NCI-H2107 (cell line): ENCODE measurements at regions not wholly inside any gene's neighbourhood (a gene's known extent, or its start where the extent isn't known, plus 50 kb on each side); places are given as distances from the start of the nearest gene placed in this dataset.

Experiments used
- DNase-seq: peaks from one replicate; lab custom pipeline; 2025; lab: John Stamatoyannopoulos, UW

DNA sequence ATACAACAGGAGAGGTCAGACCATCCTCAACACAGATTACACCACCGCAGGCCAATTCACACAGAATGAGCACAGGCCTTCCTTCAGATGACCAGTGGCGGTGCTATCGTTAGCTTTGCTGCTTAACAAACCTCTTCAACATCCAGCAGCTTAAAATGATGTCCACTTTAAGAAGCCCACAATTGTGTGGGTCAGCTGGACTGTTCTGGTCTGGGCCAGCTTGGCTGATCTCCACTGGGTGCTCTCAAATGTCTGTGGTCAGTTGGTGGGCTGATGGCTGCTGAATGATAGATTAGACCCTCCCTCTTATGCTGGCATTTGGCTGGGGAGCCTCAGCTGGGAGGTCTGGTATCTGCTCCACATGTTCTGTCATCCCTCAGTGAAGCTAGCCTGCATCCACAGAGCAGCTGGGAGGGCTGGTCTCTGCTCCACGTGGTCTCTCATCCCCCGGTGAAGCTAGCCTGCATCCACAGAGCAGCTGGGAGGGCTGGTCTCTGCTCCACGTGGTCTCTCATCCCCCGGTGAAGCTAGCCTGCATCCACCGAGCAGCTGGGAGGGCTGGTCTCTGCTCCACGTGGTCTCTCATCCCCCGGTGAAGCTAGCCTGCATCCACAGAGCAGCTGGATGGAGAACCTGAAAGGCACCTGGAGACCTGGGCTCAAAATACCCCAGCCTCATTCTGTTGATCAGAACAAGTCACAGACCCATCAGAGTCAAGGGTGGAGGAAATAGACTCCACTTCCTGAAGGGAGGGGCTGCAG, 203.6 kb upstream of the DIO3 start:
- DNase-seq, result no peak

GRCh38 chr14:101358320-101359125, 202.8 kb upstream of the DIO3 start:
- DNase-seq, result no peak

DNA sequence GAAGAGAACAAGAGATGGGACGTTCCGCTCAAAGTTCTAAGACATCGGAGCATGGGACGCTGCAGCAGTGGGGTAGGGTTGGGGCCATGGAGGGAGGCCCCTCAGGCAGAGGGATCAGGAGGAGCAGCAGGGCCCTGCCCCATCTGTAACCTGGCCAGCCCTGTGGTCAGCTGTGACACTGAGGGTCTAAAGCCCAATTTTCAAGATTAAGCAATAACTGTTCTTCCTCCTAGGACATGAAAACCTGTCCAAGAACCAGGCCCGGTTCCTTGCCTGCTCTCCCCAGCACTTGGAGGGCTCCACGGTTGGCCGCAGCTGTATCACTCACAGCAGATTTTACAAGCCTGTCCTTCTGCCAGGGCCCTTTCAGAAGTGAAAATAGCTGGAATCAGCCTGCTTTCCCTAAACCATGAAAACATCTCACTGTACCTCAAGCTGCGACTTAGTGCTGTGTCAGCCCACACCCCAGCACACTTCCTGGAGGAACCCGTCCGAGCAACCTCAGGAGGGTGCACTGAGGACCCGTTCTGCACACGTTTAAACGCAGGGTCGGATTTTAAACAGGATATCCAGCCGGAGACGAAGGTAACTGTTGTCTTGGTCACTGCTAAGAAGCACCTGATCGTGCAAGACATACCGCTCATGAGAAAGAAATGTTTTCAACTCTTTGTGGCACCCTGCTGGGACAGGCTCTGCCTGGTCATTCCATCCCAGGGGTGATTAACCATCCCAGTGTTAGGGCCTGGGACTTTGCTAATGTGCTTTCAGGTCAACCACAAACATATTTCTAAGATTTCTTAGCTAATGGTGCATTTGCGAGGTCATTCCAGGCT, 201.9 kb upstream of the DIO3 start:
- DNase-seq, result no peak

DNA sequence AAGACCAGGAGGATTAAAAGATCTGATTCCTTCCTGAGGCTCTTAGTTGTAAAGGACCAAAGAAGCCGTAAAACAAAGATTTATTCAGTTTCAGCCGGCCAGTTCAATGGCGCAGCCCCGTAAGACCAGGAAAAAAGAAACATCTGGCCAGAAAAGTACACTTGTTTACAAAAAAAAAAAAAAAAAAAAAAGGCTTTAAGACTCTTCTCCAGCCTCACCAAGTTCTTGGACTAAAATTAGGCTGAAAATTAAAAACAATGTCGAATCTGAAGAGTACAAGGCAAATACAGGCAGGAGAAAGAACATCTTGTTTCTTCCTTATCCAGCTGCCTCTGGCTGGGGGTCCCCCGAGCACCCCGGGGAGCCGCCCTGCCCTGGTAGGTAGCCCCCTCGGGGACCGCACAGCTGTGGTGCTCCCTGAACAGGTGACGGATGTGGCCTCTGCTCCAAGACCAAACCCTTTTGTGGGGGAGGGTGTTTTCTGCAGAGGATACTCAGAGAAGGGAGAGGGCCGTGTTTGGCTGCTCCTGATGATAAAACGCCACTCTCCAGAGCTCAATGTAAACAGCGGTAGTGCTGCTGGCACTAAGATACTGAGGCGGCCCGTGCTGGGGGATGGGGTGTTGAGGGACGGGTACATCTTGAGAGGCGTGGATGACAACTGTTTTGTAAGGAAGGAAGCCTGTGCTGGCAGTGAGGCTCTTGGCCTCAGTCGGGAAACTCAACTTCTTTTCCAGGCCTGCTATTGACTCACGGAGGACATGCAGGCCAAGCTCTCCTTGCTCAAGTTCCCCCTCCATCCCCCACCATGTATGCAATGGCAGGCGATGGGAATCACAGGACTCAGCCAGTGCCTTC, 201.0 kb upstream of the DIO3 start:
- DNase-seq, result no peak

DNA sequence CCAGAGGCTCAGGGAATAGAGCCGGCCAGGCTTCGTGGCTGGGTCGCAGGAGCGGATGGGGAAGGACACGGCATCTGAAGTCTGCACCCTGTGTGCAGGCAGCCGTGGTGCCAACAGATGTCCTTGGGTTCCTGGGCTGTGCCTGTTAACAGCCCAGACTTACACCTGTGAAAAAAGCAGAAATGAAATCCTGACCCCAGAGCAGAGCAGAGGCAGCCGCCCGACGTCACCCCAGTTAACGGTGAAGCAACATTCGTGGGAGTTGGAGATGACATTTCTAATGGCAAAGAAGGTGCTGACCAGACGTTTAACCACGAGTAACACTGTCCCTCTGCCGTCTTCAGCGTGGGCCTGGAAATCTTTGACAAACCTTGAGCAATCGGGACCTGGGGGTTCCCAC, 200.3 kb upstream of the DIO3 start:
- no peak for DNase-seq

- no peak for DNase-seq
Measured at GRCh38 chr14:101361451-101362433, 199.6 kb upstream of the DIO3 start.

DNA sequence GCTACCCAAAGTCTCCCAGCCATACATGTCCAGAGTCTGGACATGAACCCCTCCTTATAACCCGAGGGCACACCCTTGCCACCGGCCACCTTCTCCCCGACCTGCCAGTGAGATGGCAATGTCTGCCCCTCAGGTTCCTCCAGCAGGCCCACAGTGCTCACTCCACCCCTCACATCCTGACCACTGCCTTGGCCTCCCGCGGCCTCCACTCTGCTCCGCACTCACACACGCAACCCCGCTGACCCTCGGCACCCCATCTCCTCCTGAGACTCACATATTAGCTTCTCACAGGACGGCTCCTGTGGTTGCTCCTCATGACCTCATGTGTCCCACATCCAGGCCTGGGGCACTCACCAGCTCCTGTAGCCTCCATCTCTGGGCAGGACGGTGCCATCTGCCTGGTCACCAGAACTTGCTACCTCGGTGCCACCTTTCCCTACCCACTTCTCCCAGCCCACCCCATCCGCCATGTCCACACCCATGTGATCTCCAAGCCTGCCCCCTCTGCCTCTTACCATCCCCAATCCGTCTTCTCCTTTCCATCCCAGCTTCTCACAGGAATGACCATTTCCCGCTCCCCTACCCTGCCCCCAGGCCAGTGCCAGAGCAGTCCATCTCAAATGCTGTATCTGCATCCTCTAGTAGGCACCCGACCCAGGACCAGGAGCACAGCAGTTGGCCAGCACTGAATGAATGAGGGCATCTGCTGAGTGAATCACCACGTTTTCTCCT, 198.6 kb upstream of the DIO3 start:
- no peak for DNase-seq

GRCh38 chr14:101363261-101363555, 198.1 kb upstream of the DIO3 start:
- no peak for DNase-seq

DNA sequence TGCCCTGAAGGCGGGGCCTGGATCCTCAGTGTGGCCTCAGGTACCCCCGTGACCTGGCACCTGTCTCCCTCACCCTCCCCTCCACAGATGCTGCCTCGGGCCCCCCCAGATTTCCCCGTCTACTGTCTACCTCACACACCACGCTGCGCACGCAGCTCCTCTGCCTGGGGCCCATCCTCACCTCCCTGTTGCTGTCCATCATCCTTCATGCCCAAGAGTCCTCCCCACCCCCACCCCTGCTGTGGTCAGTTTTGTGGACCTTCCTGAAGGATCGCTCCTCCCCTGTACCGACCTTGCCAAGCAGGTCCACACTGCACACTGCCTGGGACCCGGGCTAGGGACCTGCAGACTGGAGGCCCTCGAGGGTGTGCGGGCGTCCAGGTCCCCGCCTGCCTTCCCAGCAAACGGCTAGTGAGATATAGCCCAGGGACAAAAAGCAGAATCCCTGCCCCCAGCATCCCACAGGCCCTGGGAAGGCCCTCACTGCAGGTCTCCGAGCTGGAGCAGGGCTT, 197.4 kb upstream of the DIO3 start:
- DNase-seq, result no peak

DNA sequence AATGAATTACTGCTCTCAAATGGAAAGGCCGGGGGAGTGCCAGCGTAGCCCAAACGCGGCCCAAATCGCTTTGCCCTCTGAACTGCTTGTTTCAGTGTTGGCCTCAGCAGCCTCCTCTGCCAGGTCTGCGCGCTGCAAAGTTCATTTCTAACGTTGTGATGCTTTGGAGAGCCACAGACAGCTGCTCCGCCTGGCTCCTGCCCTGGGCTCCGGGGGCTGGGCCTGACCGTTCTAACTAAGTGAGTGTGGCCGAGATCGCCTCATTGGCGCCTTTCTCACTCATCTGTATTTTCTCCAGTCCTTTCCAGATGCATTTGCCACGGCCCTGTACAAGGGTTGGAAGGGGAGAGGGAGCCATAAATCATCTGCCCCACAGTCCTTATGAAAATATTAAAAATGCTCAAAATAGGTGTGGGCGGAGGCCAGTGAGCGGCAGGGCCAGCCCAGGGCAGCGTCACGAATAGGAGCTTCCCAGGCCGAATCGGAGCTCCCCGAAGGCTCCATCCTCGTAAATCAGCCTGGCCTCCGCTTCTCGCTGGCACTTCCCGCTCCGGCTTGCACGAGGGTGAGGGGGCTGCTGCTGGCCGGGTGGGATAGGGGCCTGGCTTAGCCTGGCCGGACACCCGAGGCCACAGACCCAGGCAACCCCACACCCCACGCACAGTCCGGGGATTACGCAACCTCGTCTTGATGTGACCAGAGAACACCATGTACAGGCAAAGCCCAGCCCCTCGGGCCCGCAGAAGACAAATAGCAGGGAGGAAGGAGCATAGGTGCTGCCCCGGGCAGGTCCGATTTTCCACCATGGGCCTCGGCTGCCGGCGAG, 196.6 kb upstream of the DIO3 start:
- DNase-seq, result no peak

- no peak for DNase-seq
Measured at GRCh38 chr14:101365329-101366158, 195.8 kb upstream of the DIO3 start.

DNA sequence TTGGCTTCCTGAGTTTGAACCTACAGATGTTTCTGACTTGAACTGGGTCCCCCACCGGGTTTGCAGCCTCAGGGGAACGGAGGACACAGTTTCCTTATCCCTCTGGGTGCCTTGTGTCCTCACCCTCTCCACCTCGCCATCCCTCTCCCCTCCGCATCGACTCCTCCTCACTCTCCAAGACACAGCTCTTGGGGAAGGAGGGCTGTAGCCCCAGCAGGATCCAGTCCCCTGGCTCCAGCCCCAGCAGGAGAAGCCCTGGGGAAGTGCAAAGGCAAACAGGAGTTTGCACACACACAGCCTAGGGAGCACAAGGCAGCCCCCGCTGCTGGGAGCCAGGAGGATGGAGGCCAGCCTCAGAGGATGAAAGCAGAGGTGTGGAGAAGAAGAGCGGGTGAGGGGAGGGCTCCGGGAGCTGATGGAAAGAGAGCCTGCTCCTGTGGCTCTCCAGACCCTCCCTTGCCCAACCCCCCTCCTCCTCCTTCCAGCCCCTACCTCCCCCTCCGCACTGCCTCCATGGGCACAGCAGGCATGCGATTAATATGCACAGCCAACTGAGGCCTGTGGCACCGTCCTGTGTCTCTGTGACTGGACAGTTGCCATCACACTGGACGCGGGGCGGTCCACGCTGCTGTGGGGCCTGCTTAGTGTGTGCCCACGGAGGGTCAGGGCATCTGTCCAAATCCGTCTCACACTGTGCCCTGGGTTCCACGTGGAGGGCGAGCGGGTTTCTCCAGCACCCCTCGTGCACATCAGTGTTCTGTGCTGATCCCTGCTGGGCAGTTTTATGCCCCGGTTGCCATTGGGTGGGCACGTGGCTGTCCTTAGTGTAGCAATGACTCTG, 193.7 kb upstream of the DIO3 start:
- DNase-seq, result no peak

GRCh38 chr14:101368629-101369028, 192.7 kb upstream of the DIO3 start:
- DNase-seq, result no peak

DNA sequence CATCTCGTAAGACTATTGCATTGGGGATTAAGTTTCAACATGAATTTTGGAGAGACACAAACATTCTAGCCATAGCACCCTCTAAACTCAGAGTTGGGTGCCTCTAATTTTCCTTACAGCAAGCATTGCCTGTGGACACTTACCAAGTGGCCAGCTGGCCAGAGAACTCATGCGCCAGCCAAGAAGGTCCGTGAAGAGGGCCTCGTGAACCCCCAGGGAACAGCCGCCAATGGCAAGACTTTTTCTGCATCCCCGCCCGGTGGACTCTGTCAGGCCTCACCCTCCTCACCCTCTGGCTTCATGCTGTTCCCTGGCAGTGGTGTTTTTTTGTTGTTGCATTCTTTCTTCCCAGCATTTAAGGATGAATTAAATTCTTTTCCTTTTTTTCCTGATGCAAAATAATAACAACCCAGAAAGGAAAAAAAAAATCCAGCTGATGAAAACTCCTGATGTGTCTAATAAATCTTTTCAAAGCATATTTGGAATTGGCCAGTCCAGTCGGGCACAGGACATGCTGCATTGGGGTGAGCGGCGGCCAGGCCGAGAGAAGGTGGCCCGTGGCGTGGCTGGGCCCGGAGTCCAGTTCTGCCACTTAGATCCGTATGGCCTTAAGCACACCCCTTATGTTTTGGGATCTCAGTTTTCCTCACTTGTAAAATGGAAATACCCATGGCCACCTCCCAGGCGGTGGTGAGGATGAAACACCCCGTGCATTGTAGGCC, 191.9 kb upstream of the DIO3 start:
- no peak for DNase-seq

GRCh38 chr14:101369916-101370592, 191.2 kb upstream of the DIO3 start:
- DNase-seq, result no peak
